Ecto neural progenitor cell (in vitro differentiated cells): ENCODE measurements at regions not wholly inside any gene's neighbourhood (a gene's known extent, or its start where the extent isn't known, plus 50 kb on each side); places are given as distances from the start of the nearest gene placed in this dataset.
A peak's percentile ranks its signal among the peaks of the same experiment; 100 is the strongest.

Experiments used
- DNase-seq: peaks from one replicate; pipeline ENCODE4 v3.0.0-alpha.2; 2018; ENCODE audit warnings: low spot score

DNA sequence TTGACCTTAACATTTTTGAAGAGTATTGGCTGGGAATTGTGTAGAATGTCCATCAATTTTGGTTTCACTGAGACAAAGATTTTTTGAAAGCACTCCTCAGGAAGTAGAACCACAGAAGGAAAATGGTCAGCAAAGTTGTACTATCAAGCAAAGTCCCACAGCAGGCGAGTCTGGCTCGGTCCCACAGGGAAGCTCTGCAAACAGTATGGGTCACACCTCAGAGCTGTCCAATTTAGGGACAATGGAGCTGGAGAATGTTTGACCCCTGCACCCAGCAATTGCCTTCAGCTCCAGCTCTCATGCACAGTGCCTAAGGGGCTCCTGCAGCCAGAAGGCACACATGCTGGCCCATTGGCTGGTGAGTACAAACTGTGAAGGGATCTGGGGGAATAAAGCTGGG lies 147.0 kb downstream of the MAFB start:
- no peak for DNase-seq

DNA sequence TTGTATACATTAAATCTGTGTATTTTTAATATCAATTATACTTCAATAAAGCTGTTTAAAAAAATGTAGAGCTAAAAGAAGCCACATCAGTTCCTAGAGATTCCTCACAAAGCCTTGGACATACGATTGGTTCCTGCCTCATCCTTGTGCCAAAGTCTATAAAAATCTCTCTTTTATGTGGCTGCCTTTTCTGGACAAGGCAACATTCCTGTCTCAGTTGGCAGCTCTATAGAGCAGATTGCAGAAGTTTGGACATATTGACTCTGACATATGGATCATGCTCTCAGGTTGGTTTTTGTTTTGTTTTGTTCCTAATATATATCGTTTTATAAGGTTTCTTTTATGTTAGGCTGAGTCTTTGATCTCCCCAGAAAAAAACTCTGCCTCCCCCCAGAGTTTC lies 148.9 kb downstream of the MAFB start:
- DNase-seq, result no peak

DNA sequence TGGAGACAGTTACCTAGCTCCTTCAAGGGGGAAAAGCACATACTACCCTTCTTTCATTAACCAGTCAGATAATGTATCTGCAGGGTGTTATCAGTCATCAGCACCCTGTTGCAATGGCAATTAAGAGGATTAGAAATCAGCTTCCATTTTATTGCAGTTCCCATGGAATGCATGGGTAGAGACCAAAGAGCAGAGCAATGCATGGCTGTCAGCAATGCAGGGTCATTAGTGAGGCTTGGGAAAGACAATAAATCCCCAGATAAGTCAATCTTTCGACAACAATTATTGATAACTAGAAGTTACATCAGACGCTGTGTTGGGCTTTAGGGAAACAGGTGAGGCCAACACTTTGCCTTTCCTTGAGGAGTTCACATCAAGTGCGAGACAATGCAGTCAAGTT lies 150.9 kb downstream of the MAFB start:
- DNase-seq, result no peak

DNA sequence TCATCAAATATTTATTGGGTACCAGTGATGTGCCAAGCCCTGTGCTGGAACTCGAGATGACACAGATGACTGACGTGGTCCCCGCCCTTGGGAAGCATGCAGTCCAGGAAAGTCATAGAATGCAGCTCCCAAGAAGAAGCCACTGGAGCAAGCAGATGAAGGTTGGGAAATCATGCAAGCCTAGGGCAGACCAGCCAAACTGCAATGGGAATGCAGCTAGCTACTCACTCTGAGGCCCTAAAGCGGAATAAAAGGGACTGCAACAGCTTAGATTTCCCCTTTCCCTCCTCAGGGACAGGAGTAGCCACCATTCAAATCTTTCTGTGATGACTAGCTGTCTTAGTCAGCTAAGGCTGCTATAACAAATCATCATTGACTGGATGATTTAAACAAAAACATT lies 152.2 kb downstream of the MAFB start:
- no peak for DNase-seq

DNA sequence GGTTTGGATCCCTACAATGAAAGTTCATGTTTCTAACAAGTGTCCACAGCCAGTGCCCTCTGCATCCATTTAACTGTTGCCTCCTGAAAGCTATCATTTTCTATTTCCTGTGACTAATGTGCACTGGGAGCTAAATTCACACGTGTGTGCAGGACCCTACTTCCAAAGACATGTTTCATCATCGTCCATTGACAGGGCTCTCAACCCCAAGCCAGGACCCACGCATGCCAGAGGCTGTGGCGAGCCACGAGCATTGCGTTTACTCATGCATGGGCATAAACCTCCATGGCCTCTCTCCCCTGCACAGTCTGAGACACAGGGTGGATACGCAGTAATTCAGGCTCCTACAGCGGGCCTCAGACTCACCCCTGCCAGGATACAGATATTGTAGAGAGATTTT lies 153.2 kb downstream of the MAFB start:
- no peak for DNase-seq

DNA sequence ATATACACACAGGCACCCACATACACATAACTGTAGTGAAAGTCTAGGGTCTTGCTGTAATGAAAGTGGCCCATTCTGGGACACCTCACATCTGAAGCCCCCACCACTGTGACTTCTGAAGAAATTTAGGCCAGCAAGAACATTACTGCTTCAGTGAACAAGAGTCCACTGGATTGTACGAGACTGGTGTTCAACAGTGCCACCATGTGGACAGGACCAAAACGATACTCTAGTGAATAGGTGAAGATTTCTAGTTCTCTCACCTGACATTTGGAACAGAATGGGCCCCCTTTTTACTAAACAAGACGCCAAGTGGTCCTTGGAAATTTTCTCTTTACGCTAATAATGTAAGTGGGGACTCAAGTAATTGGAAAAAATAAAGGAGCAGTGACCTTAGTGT lies 156.9 kb downstream of the MAFB start:
- DNase-seq, result no peak

DNA sequence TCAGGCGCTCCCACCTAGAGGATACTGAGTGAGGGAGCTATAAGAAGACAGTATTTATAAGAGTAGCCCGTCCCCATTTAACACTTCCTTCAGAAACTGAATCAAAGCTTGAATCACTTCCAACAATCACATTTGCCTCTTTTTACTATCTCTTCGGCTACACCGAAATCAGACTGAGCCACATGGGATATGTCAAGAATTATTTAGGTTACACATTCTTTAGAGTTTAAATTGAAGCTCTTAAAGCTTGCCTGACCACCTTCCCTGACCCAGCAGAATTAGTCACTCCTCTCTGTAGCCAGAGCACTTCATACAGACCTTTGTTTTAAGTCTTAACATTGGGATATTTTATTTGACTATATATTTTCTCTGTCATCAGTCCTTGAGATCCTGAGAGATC lies 163.7 kb downstream of the MAFB start:
- DNase-seq, result no peak

DNA sequence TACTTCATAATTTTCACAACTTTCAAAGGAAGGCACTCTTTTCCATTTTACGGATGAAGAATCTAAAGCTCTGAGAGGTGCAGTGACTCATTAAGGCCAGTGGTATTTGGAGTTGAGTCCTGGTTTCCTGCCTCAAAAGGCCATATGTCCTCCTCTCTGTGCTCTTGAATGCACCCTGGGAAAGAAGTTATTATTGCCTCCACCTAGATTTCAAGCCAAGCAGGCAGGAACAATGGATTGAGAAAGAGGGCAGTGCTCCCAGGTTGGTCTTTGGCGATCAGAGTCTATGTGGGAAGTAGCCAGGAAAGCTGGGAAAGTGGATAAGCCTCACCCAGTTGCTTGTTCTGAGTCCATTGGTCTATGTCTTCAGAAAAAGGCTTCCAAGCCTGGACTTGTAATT lies 165.0 kb downstream of the MAFB start:
- DNase-seq, result no peak

DNA sequence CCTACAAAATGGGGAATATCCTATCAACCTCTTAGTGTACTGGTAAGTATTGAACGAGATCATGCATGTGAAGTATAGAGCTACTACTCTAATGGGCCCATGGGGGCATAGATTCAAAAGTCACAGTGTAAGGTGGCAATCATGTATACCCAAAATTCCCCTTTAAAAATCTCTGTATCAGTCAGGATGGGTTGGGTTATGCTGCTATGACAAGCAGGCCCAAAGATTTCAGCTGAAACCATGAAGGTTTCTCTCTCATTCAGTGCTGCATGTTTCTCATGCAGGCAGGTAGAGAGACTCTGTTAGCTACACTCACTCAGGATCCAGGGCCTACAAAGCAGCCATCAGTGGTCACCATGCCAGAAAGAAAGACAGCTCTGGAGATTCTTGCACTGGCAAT lies 166.6 kb downstream of the MAFB start:
- DNase-seq, result no peak

DNA sequence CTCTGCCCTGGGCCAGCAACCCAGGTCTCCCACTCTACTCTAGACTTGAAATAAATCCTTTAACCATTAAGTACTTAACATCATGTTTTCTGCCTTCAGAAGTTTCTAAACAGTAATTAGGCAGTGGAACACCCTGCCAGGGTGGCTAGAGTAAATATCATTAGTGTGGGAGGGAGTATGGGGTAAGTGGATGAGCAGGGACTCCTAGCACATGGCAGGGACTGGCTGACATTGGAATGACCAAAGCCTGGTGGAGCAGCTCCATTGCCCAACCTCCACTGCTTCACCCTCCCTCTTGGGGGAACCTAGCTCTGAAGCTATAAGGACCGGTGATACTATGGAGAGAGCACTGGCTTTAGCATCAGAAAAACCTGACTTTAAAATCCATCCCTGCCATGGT lies 167.1 kb downstream of the MAFB start:
- DNase-seq, result no peak

DNA sequence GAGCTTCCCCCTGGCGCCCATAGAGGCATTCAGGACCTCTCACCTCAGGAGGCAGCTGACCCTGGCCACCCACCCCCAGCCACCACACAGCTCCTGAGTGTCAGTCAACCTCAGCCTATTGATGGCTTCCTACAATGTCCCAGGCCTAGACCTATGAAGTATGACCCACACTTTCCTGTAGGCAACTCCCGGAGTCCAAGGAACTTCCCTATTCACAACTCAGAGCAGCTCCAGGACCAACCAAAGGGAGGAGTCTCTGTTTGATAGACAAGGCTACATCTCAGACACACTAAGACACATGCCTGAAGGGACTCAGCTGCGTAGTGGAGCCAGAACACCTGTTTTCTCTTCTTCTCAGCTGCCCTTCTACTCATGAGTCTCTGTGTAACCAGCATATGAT lies 169.1 kb downstream of the MAFB start:
- no peak for DNase-seq

DNA sequence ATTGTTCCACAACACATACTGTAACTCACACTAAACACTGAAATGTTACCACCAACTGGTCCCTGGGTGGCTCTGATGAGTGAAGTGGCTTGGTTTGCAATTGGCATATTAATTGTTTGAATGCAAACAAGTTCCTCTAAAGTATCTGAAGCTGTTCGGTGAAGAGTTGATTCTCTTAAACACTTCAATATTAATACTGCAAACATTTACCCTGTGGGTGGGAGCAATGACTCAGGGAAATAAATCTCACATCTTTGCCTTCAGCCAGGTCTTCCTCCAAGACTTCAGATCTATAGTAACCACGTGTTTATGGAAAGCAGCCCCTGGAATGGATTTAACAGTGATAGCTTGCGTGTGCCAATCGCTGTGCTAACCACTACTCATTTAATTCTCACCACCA lies 176.0 kb downstream of the MAFB start:
- no peak for DNase-seq

DNA sequence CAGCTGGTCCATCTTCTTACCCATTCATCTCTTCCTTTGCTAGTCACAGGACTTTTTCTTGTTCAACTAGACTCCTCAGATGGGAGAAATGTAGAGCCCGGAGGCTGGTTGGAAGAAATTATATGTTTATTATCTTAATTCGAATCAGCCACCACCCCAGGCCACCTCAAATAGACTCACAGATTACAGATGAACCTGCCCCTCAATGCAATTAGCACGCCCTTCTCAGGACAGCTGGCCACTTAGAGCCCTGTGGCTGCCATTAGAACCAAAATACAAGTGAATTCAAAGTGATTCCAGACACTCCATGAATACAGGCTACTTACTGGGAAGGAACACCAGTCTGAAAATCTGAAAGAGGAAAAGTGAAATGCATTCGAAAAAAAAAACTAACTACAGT lies 176.4 kb downstream of the MAFB start:
- DNase-seq, result no peak

DNA sequence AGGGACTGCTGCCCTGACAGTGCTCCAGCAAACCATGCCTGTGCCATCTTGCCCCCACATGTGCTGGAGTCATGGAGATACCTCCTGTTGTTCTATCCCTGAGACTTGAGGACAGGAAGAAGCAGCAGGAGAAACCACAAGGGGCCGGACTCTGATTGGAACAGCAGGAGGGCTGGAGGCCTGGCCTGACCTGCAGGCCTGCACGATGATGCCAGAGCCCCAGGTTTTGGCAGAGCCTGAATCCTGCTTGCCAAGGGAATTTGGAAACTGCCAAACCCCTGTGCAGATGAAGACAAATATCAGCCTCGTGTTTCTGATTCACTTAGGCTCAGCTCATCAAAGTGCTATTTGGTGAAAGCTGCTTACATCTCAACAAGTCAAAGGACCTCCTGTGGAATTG lies 177.6 kb downstream of the MAFB start:
- DNase-seq, result no peak

DNA sequence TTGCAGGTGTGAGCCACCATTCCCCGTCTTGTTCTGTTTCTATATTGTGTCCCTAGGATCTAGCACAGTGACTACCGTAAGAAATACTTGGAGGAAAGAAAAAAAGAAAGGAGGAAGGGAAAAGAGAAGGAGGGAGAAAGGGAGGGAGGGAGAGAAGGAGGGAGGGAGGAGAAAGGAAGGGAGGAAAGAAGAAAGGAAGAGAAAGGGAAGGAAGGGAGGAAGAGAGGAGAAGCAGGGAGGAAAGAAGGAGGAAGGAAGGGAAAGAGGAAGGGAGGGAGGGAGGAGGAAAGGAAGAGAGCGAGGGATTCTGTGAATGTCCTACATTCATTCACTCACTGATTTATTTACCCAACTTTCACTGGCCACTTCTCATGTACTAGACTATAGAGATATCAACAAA lies 178.4 kb downstream of the MAFB start:
- no peak for DNase-seq

DNA sequence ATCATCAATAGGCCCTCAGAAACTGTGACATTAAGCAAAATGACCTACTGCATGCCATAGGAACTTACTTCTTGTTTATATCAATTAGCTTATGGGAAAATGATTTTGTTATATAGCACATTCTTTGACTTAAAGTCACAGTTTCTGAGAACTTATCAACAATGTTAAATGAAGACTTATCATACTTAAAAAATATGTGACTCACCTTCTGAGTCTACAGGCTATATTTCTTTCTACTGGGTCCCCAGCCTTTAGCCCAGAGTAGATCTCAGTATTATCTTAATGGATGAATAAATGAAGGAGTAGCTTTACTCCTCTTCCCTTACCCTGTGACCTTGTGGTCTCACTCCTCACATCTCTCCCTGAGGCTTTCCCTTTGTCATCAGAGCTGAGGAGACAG lies 180.2 kb downstream of the MAFB start:
- no peak for DNase-seq

DNA sequence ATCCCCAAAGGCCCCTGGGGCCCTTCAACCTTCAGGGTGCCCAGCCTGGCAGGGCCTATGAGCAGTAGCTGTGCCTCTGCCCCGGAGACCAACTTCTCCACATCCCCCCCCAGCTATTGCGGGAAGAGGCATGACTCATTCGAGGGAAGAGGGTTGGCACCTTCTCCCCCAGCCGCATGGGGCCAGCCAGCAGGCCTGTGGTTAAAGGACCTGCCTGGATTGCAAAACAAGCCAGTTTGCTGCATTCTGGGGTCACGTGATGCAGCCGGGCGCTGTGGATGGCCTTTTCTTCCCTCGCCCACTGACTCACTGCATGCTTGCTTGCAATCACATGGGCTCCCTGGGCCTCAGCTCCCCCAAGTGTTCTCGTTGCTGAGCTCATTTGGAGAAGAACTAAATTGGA lies 182.5 kb downstream of the MAFB start:
- no peak for DNase-seq

DNA sequence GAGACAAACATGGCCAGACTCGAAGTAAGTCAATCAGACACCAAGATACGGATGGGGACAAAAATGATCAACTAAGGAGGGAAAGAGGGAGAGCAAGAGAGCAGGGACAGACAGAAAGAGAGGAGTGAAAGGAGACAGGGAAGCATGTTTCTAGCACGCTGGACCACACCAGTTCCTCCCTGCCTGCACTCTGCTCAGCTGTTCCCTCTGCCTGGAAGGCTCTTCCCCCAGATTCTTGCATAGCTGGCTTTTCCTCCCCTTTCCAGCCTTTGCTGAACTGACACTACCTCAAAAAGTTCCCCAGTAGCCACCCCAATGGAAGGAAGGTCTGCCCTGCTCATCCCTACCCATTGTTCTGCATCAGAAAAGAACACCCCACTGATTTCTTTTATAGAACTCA lies 185.9 kb downstream of the MAFB start:
- no peak for DNase-seq

DNA sequence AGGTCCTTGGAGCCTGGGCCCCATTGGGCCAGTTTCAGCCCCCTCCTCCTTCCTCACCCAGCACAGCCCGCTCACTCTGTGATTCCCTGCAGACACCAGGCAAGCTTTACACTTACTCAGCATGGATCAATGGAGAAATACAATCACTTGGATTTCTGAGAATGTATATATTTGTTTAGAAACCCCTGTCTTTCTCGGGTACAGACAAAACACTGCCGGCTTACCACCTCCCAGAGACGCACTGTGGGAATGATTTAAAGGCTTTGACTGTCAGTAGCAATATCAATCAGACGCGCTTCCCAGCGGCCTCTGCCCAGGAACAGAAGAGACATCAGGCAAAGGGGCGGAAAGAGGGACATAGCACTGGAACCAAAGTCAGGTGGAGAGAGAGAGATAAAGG lies 186.5 kb downstream of the MAFB start:
- peak; percentile 81 for DNase-seq

DNA sequence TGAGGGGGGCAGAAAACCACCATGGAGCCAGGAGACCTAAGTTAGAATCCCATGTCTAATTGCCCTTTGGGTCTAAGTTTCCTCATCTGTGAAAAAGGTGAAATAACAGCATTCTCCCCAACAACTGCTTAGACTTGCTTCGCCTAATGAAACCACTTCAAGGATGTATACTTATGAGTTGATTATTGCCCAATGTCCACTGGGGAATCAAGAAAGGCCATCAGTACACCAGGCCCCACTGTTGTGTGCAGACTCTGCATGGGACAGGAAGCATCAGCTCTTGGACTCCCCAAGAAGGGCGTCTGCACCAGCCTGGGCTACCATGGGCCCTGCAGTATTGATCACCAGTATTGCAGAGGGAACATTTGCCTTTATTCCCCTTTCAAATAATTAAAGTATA lies 189.6 kb downstream of the MAFB start:
- no peak for DNase-seq

DNA sequence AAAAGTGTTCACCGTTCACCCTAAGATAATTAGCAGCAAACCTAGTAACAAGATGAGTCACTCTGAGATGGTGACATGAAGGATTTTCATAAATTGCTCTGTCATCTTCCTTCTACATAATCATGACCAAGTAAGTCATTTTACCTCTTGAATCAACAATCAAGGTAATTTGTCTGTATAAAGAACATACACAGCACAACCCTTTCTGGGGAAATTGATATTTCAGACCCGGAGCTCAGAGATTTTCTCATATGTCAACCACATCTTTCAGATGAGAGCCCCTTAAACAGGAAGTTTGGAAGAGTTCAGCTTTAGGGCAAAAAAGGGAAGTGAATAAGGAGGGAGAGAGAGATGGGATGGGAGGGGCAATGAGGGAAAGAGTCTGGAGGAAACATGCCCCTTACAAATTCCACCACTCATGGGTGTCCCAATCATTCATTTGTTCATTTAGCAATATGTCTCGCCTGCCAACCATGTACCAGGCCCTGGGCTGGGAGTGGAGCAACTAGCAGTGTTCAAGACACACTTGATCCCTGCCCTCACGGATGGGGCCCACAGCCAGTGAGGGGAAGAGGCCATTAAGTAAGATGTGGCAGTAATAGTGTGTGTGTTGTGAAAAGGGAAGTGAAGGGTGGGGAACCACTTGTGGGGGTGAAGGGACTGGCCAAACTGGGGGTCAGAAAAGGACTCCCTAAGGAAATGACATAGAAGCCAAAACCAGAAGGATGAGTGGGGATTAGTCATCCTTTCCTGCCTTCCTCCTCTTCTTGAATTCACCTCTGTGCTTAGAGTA lies 190.9 kb downstream of the MAFB start:
- no peak for DNase-seq

DNA sequence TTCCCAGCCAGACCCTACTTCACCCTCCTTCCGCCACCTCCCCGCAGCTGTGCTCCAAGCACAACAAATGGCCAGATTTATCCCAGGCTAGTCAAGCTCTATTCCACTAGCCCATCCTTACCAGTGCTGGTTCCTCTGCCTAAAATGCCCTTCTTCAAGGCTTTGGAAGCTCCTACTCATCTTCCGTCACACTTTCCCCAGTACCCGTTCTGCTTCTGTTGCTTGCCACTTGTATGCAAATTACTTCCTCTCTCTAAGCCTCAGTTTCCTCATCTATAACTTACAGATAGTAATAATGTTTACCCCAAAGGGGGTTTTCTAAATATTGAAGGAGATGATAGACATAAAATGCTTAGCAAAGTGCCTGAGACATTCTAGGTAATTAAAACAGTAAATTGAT lies 193.1 kb downstream of the MAFB start:
- DNase-seq, result no peak

DNA sequence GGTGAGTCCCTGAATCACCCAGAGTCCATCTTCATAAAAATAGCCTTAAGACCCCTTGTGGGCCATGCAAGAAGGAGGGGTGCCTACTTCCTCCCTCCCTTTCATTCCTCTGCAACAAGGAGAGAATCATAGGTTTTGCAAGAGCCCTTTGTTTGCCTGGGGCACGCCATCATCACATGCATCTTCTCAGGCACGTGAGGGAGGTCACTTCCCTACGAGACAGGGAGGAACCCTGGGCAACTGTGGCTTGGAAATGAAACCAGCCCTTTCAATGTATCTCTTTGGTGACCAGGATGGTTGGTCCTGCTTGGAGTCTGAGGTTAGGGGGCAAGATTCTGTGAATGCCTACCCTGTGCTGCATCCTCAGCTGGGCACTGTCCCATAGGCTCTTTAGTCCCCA lies 194.8 kb downstream of the MAFB start:
- DNase-seq, result no peak

DNA sequence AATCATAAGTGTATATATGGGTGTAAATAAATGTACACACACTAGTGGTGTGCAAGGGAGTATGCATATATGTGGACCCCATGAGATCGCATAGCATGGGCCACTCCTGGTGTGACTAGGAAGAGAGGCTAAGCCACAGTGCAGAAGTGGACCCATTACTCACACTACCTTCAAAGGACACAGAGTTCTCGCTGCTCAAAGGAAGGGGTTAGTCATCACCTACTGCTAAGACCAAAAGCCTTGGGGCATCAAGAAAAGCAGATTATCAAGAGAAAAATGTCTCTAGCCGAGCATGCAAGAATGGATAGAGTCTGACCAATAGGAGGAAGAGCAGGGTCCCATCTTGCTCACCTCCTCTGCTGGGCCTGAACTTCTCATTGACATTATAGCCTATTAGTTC lies 195.5 kb downstream of the MAFB start:
- DNase-seq, result no peak

DNA sequence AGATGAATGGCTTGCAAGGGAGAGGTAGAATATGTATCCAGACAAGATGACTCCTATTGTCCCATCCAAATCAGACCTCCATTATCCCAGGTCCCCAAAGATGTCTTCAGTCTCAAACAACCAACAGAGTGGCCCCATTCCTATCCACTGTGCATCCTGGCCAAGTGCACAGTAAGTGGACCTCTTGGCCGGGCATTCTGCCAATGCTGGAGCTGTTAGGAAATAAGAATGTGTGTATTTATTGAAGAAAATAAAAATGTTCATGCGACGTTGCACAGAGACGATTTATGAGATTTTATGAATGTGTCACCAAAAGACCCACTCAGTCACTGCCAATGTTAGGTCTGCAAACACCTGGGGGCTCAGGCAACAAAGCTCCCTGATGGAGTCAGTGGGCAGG lies 196.0 kb downstream of the MAFB start:
- no peak for DNase-seq
